ENCODE measurements at regions not wholly inside any gene's neighbourhood (a gene's known extent, or its start where the extent isn't known, plus 50 kb on each side); places are given as distances from the start of the nearest gene placed in this dataset.
A peak's percentile ranks its signal among the peaks of the same experiment; 100 is the strongest.
"Not testable (repeated sequence)": the region's sequence is repeated elsewhere in the genome, so short reads cannot be mapped to it uniquely, and the experiment has no call there.

GRCh38 chr4:93888308-93888707 is 59.8 kb downstream of the ATOH1 start:
- DNase-seq, result no peak
- ATAC-seq (ENCODE audit: poor library complexity), result no peak

GRCh38 chr4:93888768-93889167 is 60.2 kb downstream of the ATOH1 start:
- no peak for ATAC-seq (ENCODE audit: poor library complexity)
- DNase-seq, result no peak
- intact Hi-C loops (cut with DNase I), result no loop called here

More at GRCh38 chr4:93888308-93888707, 59.8 kb downstream of the ATOH1 start:
- intact Hi-C loops (cut with DNase I), result no loop called here

GRCh38 chr4:93891244-93891643 is 62.7 kb downstream of the ATOH1 start:
- DNase-seq (no peak), ATAC-seq (ENCODE audit: poor library complexity) (no peak)
- intact Hi-C loops (cut with DNase I), result no loop called here

- intact Hi-C loops (cut with DNase I), result no loop called here
- DNase-seq (no peak), ATAC-seq (ENCODE audit: poor library complexity) (no peak)
Observed at GRCh38 chr4:93894995-93895394, 66.4 kb downstream of the ATOH1 start.

- no peak for ATAC-seq (ENCODE audit: poor library complexity)
- intact Hi-C loops (cut with DNase I), result no loop called here
- no peak for DNase-seq
Observed at GRCh38 chr4:93896516-93896915, 68.0 kb downstream of the ATOH1 start.

- DNase-seq (no peak), ATAC-seq (ENCODE audit: poor library complexity) (peak; percentile 48)
- intact Hi-C loops (cut with DNase I), result no loop called here
Observed at GRCh38 chr4:93897559-93897958, 69.0 kb downstream of the ATOH1 start.

GRCh38 chr4:93908778-93909177 is 80.2 kb downstream of the ATOH1 start:
- ATAC-seq (ENCODE audit: poor library complexity) (no peak), DNase-seq (no peak)
- intact Hi-C loops (cut with DNase I), result no loop called here

GRCh38 chr4:93911671-93912070 is 83.1 kb downstream of the ATOH1 start:
- ATAC-seq (ENCODE audit: poor library complexity), result no peak
- intact Hi-C loops (cut with DNase I), result no loop called here
- no peak for DNase-seq

- ATAC-seq (ENCODE audit: poor library complexity) (no peak), DNase-seq (no peak)
- intact Hi-C loops (cut with DNase I), result no loop called here
Observed at GRCh38 chr4:93912146-93912545, 83.6 kb downstream of the ATOH1 start.

- ATAC-seq (ENCODE audit: poor library complexity) (no peak), DNase-seq (no peak)
- intact Hi-C loops (cut with DNase I), result no loop called here
Observed at GRCh38 chr4:93918856-93919255, 90.3 kb downstream of the ATOH1 start.

- DNase-seq; intact Hi-C loops (cut with DNase I); ATAC-seq (ENCODE audit: poor library complexity): not testable (repeated sequence)
Observed at GRCh38 chr4:93923570-93923969, 95.0 kb downstream of the ATOH1 start.

GRCh38 chr4:93947286-93947685 is 118.7 kb downstream of the ATOH1 start:
- intact Hi-C loops (cut with DNase I), result no loop called here
- ATAC-seq (ENCODE audit: poor library complexity) (no peak), DNase-seq (no peak)

GRCh38 chr4:93950239-93950638 is 121.7 kb downstream of the ATOH1 start:
- ATAC-seq (ENCODE audit: poor library complexity); DNase-seq; intact Hi-C loops (cut with DNase I): not testable (repeated sequence)

GRCh38 chr4:93957186-93957585 is 128.6 kb downstream of the ATOH1 start:
- ATAC-seq (ENCODE audit: poor library complexity), result no peak
- no peak for DNase-seq
- intact Hi-C loops (cut with DNase I), result no loop called here

- intact Hi-C loops (cut with DNase I), result no loop called here
- ATAC-seq (ENCODE audit: poor library complexity) (no peak), DNase-seq (no peak)
Observed at GRCh38 chr4:93960450-93960849, 131.9 kb downstream of the ATOH1 start.

GRCh38 chr4:93960916-93961315 is 132.4 kb downstream of the ATOH1 start:
- DNase-seq, result no peak
- intact Hi-C loops (cut with DNase I), result no loop called here
- no peak for ATAC-seq (ENCODE audit: poor library complexity)

GRCh38 chr4:93981594-93981993 is 153.0 kb downstream of the ATOH1 start:
- intact Hi-C loops (cut with DNase I), result no loop called here
- DNase-seq (no peak), ATAC-seq (ENCODE audit: poor library complexity) (no peak)

GRCh38 chr4:93982255-93982654 is 153.7 kb downstream of the ATOH1 start:
- intact Hi-C loops (cut with DNase I), result no loop called here
- ATAC-seq (ENCODE audit: poor library complexity) (no peak), DNase-seq (no peak)

- intact Hi-C loops (cut with DNase I), result no loop called here
- no peak for DNase-seq
- ATAC-seq (ENCODE audit: poor library complexity), result no peak
Observed at GRCh38 chr4:93983140-93983539, 154.6 kb downstream of the ATOH1 start.

GRCh38 chr4:93994175-93994994 is 165.8 kb downstream of the ATOH1 start:
- intact Hi-C loops (cut with DNase I), result no loop called here
- no peak for ATAC-seq (ENCODE audit: poor library complexity)
- DNase-seq, result no peak

- intact Hi-C loops (cut with DNase I), result no loop called here
- ATAC-seq (ENCODE audit: poor library complexity), result no peak
- no peak for DNase-seq
Observed at GRCh38 chr4:93996895-93997294, 168.3 kb downstream of the ATOH1 start.

All from Right ventricle myocardium superior (tissue), 1 donor.